T1000 (cell line): ENCODE measurements at regions not wholly inside any gene's neighbourhood (a gene's known extent, or its start where the extent isn't known, plus 50 kb on each side); places are given as distances from the start of the nearest gene placed in this dataset.
"Not testable (repeated sequence)": the region's sequence is repeated elsewhere in the genome, so short reads cannot be mapped to it uniquely, and the experiment has no call there.

ENCODE experiments used
- DNase-seq: peaks from one replicate; lab custom pipeline; 2025; ENCODE audit warnings: mixed read lengths; lab: John Stamatoyannopoulos, UW

- no peak for DNase-seq
Measured at GRCh38 chrX:125678258-125678657, 358.6 kb downstream of the TEX13C start.

DNA sequence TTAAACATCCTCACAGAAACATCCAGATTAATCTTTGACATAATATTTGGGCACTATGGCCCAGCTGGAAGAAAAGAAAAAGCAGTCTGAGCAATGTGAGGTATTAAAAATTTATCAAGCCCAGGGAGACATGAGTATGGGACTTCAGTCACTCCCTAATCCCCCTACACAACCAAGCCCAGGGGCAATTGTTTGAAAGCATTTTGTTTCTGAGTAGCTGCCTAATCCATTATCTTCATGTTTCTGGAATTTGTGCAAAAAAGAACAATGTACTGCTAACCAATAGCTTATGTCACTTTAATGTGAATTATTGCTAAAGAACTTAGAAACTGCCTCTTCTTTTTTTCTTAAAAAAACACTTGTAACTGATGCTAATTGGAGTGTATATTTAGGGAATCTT, 360.7 kb downstream of the TEX13C start:
- no peak for DNase-seq

GRCh38 chrX:125681058-125681457, 361.4 kb downstream of the TEX13C start:
- DNase-seq, result no peak

GRCh38 chrX:125681507-125681906, 361.8 kb downstream of the TEX13C start:
- DNase-seq, result no peak

DNA sequence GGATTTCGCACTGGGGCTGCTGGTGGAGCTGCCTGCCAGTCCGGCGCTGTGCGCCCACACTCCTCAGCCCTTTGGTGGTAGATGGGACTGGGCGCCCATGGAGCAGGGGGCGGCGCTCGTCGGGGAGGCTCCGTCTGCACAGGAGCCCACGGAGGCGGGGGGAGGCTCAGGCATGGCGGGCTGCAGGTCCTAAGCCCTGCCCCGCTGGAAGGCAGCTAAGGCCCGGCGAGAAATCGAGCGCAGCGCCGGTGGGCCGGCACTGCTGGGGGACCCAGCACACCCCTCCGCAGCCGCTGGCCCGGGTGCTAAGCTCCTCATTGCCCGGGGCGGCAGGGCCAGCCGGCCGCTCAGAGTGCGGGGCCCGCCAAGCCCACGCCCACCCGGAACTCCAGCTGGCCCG, 370.9 kb downstream of the TEX13C start:
- not testable (repeated sequence) for DNase-seq

- DNase-seq, result no peak
Measured at GRCh38 chrX:125694171-125694570, 374.5 kb downstream of the TEX13C start.

GRCh38 chrX:125709074-125709473, 389.4 kb downstream of the TEX13C start:
- DNase-seq, result no peak

- DNase-seq, result no peak
Measured at GRCh38 chrX:125709532-125709931, 389.9 kb downstream of the TEX13C start.

GRCh38 chrX:125710403-125711062, 390.9 kb downstream of the TEX13C start:
- no peak for DNase-seq

DNA sequence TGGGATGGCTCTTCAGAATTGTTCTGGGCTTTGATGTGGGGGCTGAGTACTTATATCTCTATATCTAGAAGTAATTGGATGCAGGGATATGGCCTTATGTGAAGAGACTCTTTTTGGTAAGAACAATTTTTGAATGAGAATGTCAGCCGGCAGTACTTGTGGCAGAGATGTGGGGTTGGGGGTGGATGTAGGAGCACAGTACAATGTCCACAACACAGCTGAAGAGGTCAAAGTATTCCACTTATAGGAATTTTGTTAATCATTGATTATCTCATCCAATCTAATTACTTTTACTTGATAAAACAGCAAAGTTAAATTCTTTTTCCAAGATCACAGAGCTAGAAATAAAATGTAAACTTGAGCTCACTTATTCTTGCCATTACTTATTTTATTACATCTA, 391.4 kb downstream of the TEX13C start:
- DNase-seq, result no peak

- no peak for DNase-seq
Measured at GRCh38 chrX:125713633-125714032, 394.0 kb downstream of the TEX13C start.

GRCh38 chrX:125727117-125727516, 407.4 kb downstream of the TEX13C start:
- no peak for DNase-seq

GRCh38 chrX:125736008-125736729, 416.5 kb downstream of the TEX13C start:
- DNase-seq, result no peak

DNA sequence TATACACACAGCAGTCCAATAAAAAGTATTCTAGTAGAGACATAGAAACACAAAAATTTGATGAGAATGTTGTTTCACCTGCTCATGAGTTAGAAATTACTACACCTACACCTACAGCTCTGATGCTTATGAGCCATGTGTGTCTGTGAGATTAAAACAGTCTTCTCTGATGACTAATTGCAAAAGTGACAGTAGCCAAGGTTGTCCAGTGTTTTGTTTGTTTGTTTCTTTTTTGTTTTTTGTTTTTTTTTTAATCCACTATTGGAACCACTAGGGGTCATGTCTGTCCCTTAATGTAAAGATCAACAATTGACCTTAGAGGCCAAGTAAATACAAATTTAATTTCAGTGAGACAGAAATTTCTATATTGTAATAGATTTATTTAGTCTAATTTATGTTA, 423.1 kb downstream of the TEX13C start:
- DNase-seq, result no peak

GRCh38 chrX:125744914-125745313, 421.2 kb downstream of the DCAF12L2 start:
- no peak for DNase-seq

- peak; percentile 12 for DNase-seq
Measured at GRCh38 chrX:125757794-125758564, 408.1 kb downstream of the DCAF12L2 start.

GRCh38 chrX:125758819-125759218, 407.3 kb downstream of the DCAF12L2 start:
- no peak for DNase-seq

GRCh38 chrX:125762954-125763353, 403.1 kb downstream of the DCAF12L2 start:
- no peak for DNase-seq

DNA sequence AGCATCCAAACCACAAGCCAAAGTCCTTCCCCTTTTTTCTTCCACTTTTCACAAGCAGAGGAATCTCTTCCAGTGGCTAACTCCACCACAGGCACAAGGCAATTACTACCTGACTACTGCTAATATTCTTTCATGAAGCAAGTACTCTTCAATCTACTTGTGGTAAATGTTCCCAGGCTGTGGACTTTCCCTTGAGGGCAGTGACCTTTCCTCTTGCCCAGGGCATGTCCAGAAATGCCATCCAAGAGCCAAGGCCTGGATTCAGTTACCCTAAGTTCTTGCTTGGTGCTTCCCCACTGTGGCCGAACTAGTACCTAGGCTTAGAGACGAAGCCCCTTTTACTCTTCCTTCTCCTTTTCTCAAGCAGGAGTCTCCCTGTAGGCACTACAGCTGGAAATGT, 400.7 kb downstream of the DCAF12L2 start:
- DNase-seq, result no peak

GRCh38 chrX:125769628-125770027, 396.5 kb downstream of the DCAF12L2 start:
- no peak for DNase-seq

- DNase-seq, result no peak
Measured at GRCh38 chrX:125778261-125778660, 387.8 kb downstream of the DCAF12L2 start.

DNA sequence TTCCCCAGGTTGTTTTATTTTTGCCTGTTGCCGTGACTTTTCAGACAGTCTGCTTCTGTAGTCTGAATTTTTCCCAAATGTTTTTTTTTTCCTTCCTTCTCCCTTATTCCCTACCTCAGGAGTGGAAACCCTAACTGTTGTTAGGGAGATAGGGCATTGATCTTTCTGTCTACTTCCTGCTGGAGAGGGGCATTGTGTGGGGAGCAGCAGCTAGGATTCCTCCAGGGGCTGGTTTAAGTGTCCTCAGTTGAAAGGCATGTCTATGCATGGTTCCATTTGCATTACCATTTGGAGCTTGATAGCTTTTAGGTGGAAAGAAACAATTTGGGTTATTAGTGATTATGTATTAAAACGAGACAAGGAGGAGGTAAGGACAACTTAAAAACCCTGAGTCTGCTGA, 383.9 kb downstream of the DCAF12L2 start:
- no peak for DNase-seq

DNA sequence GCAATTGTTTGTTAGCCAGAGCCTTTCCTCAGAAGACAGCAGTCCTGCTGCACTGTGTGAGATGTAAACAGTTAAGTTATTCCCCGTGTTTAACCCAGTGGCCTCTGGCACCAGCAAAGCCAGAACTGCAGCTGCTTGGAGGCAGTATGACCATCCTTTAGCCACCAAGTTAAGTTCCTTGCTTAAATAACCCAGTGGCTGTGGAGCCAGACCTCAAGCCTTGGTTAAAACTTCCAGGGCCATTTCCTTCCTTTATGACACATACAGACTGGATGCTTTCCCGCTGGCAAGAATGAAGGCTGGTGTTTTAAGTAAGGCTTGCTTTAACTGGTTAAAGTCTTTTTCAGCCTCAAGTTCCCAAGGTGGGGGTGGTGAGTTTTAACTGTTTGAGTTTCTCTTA, 379.8 kb downstream of the DCAF12L2 start:
- no peak for DNase-seq
